HG02884 (cell line): ENCODE measurements at regions not wholly inside any gene's neighbourhood (a gene's known extent, or its start where the extent isn't known, plus 50 kb on each side); places are given as distances from the start of the nearest gene placed in this dataset.
"Not testable (repeated sequence)": the region's sequence is repeated elsewhere in the genome, so short reads cannot be mapped to it uniquely, and the experiment has no call there.

ENCODE experiments used
- ATAC-seq: cut with Tn5 transposase; IDR thresholded peaks from one replicate; pipeline ENCODE4 v1.9.1; 2021; ENCODE audit warnings: mild to moderate bottlenecking, moderate library complexity; ENCODE audit not compliant: unreplicated experiment

GRCh38 chr17:70278844-70279462 lies 109.6 kb downstream of the KCNJ2 start:
- ATAC-seq: no peak

- no peak for ATAC-seq
These were observed 117.1 kb downstream of the KCNJ2 start for GRCh38 chr17:70286391-70286790.

DNA sequence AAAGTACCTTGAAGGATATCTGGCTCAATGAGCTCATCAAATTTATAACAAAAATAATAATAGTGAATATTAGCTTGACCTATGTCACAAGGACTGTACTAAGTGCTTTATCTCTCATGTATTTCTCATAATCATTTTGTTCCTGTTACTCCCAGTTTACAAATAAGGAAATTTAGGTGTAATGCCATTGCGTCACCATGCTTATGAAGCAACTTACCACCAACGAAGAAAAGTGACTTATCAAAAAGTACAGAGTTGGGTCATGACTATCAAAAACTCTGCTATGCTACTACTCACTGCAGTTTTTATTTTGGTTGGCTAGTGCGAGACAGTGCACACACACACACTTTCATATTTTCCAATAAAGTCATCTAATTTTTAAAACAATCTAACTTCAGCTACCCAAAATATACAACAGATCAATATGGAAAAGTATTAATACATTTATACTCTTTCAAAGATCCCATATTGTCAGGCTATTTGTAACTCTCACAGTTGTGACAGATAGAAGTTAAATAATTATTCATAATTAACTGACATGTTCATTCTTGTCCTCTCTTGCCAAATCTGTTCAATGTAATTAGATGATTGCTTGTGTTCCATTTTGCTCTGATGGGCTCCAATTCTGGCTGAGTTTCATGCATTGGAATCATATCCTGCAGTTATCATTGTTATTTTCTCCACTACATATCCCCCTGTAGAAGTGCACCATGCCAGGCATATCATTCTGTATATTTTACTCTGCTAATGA lies 119.4 kb downstream of the KCNJ2 start:
- no peak for ATAC-seq

DNA sequence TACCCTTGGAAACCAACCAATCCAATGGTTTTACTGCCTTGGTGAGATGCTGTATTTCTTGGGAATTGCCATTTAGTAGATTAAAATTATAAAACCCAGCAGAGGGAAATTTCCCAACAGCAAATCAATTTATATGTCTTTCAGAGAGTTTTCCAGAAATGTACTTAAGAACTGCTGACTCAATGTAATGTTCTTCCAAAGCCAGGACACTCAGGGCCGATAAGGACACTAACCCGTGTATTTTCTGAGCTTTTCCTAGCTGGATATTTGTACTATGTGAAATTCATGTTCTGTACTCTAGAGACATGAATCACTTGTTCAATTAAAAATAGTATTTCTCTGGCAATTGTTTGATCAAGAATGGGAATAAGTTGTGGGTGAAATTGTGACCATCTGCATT lies 121.4 kb downstream of the KCNJ2 start:
- no peak for ATAC-seq

- ATAC-seq: no peak
These were observed 123.0 kb downstream of the KCNJ2 start for GRCh38 chr17:70292366-70292765.

DNA sequence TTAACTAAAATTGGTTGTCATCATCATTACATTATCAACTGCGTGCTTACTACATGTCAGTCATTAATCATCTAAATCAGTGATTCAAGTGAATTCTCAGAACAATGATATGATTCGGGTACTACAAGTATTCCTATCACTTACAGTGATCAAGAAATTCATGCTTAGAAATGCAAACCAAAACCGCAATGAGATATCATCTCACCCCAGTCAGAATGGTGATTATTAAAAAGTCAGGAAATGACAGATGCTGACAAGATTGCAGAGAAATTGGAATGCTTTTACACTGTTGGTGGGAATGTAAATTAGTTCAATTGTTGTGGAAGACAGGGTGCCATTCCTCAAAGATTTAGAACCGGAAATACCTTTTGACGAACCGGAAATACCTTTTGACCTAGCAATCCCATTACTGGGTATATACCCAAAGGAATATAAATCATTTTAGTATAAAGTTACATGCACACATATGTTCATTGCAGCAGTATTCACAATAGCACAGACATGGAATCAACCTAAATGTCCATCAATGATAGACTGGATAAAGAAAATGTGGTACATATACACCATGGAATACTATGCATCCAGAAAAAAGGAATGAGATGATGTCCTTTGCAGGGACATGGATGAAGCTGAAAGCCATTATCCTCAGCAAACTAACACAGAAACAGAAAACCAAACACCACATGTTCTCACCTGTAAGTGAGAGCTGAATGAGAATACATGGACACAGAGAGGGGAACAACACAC lies 124.4 kb downstream of the KCNJ2 start:
- ATAC-seq: not testable (repeated sequence)

GRCh38 chr17:70295329-70295728 lies 126.0 kb downstream of the KCNJ2 start:
- no peak for ATAC-seq

- ATAC-seq: no peak
These were observed 126.4 kb downstream of the KCNJ2 start for GRCh38 chr17:70295731-70296130.

DNA sequence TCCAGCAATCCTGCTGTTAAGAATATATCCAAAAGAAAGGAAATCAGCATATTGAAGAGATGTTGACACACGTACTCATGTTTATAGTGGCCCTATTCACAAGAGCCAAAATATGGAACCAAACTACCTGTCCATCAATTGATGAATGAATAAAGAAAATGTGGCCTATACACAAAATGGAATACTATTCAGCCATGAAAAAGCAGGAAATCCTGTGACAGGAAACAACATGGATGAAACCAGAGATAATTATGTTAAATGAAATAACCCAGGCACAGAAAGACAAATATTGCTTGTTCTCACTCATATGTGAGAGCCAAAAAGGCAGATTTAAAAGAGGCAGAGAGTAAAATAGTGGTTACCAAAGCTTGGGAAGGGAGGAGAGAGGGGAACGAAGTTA lies 127.1 kb downstream of the KCNJ2 start:
- ATAC-seq: no peak

DNA sequence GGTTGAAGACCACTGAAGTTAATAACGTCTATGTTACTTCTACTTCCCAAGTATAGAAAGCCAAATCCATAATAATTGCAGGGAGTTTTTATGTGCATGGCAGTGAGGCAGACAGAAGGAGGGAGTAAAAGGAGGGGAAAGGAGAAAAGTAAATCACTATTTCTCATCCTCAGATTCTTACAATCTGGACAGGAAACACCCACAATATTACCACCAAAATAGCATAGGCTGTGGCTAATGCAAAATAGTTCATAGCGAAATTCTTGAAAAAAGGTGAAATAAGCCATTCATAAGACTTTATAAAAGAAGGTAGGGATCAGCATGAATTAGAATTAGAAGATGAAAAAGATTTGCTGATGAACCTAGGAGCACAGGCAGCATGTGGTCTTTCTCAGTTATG lies 128.1 kb downstream of the KCNJ2 start:
- ATAC-seq: no peak

DNA sequence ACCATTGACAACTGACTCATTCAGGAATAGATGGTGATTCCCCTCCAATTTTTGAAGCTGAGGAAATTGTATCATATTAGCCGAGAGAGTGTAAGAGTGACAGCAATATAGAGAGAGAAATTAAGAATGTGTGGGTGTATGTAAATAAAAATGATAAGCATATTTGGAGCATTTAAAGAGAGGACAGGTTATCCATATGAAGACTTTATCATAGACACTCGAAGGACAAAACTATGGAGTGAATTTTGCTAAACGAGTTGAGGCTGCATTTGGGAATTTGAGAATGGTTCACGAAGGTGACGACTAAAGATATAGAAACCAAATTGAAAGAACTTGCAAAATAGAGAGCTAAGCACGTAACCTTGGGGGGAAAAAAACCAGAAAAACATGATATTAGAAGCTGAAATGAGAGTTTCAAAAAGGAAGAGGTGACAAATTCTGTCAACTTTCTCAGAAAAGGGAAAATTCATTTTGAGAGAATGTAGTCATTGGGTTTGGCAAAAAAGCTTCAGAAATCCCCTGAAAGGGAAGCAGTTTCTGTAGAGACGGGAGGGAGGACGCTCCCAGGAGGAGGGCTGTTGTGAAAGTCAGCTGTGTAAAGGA lies 129.7 kb downstream of the KCNJ2 start:
- no peak for ATAC-seq

DNA sequence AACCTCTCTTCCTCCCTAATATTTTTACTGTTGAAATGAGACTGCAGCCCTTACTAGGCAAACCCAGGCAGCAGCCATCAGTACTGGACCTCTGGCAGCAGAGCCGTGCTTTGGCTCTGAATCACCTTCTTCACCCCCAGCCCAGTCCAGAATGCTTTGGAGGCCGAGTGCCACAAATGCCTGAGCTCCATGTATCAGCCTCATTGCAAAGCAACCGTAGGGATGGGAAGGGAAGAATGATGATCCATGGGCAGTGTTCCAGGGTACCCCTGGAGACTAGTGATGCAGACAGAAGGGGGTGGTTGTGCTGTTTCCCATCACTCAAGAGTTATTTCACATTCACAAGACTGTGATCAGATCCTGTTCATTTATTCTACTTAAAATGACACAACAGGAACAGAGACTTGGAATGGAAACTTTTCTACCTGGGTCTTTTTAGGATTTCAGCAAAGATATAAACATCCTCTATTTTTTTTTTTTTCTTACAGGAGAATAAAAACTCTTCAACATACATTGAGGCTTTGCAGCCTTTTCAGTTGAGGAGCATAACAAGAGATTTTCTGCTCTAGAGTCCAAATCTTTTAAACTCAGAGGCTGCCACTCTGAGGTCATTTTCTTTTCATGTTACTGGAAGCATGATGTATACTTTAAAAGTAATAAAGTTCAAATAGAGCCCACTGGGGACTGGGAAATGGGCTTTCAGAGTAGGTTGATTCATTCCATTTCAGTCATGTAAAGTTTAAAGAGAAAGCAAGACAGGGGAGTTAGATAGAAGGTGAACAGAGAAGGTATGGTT lies 138.3 kb downstream of the KCNJ2 start:
- ATAC-seq: no peak

DNA sequence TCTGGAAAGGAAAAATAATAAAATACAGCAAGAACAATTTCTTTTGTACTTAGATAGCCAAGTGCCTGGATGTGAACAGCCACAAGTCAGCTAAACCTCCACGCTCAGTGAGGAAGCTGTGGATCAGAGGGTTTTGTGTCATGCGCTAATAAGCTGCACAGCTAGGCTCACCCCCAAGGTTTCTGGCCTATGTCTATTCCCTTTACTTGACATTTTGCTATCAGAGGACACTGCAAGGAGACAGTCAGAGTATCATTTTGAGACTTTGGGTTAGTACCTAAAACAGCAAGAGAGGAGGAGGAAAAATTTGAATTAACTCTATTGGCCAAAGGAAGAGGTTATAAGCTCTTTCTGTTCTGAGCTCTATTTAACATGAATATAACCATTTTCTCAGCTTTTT lies 139.3 kb downstream of the KCNJ2 start:
- no peak for ATAC-seq

GRCh38 chr17:70310221-70310672 lies 140.9 kb downstream of the KCNJ2 start:
- ATAC-seq: no peak

GRCh38 chr17:70313086-70313852 lies 143.9 kb downstream of the KCNJ2 start:
- no peak for ATAC-seq

GRCh38 chr17:70314096-70314495 lies 144.8 kb downstream of the KCNJ2 start:
- ATAC-seq: no peak

GRCh38 chr17:70314506-70314905 lies 145.2 kb downstream of the KCNJ2 start:
- ATAC-seq: no peak

- no peak for ATAC-seq
These were observed 148.1 kb downstream of the KCNJ2 start for GRCh38 chr17:70317421-70317820.

DNA sequence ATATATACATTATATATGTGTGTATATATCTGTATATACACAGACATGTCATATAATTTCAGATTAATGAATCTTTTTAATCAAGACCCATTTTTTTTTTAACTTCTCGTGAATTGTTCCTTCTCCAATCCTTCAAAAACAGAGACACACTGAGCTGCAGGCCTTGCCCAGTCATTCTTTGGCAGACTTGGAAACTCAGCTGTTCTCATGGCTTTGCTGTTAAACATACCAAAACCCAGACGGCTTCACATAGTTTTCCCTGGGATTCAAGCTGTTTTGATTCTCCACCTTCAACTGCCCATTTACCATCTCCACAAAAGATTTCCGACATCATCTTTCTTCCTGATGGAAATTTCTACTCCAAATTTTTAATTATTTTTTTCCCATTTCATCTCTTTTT lies 148.7 kb downstream of the KCNJ2 start:
- ATAC-seq: no peak

GRCh38 chr17:70319516-70319915 lies 150.2 kb downstream of the KCNJ2 start:
- ATAC-seq: no peak
